NCI-H1105 (cell line): ENCODE measurements at regions not wholly inside any gene's neighbourhood (a gene's known extent, or its start where the extent isn't known, plus 50 kb on each side); places are given as distances from the start of the nearest gene placed in this dataset.
"Not testable (repeated sequence)": the region's sequence is repeated elsewhere in the genome, so short reads cannot be mapped to it uniquely, and the experiment has no call there.

Experiments
- DNase-seq: peaks from one replicate; lab custom pipeline; 2025; lab: John Stamatoyannopoulos, UW

DNA sequence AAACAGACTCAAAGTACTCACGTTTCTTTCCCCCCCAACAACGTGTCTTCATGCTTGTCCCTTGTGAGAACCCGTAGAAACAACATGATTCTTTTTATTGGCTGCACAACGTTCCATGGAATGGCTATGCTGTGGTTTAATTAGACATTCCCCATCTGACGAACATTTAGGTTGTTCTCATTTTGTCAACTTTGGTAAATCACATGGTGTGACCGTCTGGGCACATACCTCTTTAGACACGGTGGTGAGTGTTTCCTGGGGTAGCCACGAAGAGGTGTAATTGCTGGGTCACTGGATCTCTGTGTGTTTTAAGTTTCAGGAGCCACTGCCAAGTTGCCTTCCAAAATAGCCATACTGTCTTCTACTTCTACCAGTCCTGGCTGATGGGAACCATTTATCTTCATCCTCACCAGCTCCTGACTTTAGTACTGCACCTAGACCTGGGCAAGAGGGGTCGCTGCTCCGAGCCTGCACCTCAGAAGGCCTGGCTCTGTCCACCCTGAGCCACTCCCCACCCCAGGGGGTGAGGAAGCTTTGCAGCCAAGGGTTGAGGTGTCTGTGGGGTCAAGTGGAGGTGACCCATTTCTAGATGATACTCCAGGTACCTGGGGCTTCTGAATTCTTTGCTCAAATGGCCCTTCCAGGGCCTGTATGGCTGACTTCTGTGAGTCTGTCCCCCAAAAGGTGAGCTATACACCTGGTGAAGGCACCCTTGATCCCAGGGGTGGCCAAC is 84.7 kb downstream of the IRX5 start:
- no peak for DNase-seq

GRCh38 chr16:55016515-55016914 is 85.8 kb downstream of the IRX5 start:
- DNase-seq, result peak; percentile 33

GRCh38 chr16:55017321-55017720 is 86.7 kb downstream of the IRX5 start:
- DNase-seq, result no peak

DNA sequence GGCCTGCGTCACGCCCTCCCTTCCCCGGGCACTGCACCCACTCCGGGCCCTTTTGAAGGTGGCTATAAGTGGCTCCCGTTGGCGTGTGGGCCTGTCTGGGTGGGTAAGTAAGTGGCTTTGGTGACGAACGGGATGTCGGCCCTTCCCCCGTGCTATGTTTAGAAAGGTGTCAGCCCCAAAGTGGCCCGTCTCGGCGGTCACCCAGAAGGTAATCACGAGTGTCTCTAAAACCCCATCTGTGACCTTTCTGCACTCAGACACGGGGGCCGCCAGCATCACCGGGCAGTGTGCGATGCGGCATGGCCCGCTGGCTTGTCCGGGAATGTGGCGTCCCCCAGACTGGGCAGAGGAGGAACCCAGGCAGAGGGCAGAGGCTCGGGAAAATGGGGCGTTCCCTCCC is 88.2 kb downstream of the IRX5 start:
- DNase-seq, result no peak

GRCh38 chr16:55019419-55020131 is 88.9 kb downstream of the IRX5 start:
- no peak for DNase-seq

DNA sequence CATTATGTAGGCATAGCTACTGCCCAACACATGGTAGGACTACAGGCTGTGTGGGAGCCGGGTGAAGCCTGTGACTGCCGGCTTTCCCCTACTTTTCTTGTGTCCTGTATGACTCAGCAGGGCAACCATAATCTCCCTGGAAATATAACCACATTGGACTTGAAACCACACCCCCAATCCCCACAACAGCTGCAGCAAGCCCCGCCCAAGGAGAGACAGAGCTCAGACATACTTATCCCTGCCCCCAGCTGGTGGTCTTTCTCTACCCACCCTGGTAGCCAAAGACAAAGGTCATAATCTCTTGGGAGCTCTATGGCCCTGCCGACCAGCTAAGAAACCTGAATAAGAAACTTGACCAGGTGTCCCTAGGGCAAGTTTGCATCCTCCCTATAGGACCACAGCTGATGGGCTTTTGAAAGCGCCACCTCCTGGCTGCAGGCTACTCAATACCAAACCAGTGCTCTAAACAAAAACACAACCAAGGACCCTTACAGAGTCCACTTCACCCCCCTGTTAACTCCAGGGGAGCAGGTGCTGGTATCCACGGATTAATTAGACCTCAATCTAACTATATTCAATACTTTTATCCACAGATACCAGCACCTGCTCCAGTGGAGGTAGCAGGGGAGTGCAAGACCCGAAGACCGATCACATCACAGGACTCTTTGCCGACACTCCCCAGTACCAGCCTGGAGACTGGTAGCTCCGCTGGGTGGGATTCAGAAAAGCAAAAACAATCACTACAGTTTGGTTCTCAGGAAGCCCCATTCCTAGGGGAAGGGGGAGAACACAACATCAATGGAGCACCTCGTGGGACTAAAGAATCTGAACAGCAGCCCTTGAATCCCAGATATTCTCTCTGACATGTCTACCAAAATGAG is 91.2 kb downstream of the IRX5 start:
- no peak for DNase-seq

DNA sequence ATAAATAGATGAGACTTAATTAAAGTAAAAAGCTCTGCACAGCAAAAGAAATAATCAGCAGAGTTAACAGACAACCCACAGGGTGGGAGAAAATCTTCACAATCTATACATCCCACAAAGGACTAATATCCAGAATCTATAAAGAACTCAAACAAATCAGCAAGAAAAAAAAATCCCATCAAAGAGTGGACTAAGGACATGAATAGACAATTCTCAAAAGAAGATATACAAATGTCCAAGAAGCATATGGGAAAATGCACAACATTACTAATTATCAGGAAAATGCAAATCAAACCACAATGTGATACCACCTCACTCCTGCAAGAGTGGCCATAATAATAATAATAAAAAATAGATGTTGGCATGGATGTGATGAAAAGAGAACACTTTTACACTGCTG is 96.6 kb downstream of the IRX5 start:
- not testable (repeated sequence) for DNase-seq

DNA sequence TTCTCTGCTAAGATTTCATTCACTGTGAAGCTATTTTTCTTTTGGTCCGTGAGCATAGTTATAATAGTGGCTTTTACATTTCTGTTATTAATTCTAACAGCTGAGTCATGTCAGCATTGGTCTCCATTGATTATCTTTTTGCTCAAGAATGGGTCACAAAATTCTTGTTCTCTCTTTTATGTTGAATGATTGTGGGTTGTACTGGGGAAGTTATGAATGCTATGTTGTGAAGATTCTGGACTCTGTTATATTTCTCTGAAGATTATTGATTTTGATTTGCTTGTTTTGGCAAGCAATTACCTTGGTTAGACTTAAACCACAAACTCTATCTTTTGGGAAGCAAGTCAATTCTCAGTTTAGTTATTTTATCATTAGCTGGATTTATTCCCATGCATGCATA is 98.8 kb downstream of the IRX5 start:
- no peak for DNase-seq

GRCh38 chr16:55030944-55031343 is 100.3 kb downstream of the IRX5 start:
- no peak for DNase-seq

DNA sequence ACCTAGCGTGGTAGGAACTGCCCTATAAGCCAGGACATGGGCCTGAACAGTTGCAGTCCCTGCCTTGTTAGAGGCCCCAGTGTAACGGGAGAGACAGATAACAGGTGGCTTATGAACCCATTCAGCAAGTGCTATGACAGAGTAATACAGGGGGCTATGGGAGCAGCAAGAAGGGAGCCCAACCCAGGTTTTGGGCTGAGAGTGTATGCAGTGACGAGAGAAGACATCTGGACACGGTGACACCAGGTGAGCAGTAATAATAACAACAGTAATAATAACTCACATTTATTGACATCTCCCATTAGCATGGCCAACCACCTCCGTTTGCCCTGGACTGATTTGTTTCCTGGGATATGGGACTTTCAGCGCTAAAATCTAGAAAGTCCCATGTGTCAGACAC is 100.8 kb downstream of the IRX5 start:
- no peak for DNase-seq

GRCh38 chr16:55033225-55034156 is 102.8 kb downstream of the IRX5 start:
- peak; percentile 11 for DNase-seq

DNA sequence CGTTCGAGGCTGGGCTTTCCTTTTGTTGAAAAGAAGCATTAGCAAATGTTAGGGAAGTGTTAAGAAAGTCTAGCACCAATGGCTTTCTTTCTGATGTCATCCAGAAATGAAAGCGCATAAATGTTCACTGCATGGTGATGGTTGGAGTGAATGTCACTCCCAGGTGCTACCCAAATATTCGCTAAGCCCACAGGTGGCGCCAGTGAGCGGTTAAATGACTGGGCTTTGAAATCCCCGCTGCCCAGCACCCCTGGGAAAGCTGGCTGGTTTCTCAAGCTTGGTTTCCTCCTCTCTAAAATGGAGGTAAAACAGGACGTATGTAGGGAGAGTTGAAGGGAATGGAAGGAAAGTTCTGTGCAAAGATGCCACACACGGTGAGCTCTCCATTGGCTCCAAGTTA is 104.4 kb downstream of the IRX5 start:
- DNase-seq, result peak; percentile 46

DNA sequence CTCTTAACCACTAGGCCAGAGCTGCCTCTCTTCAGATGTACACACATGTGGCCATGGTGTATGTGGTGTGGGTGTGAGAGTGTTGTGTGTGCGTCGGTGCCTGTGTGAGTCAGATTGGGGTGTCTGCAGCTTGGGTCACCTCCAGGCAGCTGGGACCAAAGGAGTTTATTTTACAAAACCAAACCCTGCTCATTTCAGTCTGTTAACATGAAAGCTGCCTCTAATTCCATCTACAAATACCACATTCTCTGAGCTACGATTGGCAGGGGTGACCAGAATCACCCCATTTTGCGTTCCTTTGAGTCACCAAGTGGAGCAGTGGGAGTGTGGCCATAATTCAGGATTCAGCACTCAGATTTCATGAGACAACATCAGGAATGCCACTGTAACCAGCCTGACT is 105.3 kb downstream of the IRX5 start:
- no peak for DNase-seq

DNA sequence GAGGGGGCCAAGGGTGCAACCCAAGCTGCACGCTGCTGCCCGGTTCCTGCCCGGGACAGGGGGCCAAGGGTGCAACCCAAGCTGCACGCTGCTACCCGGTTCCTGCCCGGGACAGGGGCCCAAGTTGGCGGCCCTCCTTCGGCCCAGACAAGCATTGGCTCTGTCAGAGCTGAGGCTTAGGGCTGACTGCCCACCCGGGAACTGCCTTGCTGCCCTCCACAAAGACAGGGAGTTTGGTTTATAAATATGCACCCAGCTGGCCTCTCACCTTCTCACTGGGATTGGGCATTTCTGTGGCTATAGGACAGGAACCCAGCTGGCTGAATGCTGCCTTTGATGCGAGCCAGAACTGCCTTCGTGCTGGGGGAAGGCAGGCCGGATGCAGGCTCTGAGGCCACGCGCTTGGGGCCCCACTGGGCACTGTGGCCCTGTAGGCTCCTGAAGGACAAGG is 105.7 kb downstream of the IRX5 start:
- DNase-seq, result no peak

- no peak for DNase-seq
Measured at GRCh38 chr16:55037046-55037445, 106.4 kb downstream of the IRX5 start.

DNA sequence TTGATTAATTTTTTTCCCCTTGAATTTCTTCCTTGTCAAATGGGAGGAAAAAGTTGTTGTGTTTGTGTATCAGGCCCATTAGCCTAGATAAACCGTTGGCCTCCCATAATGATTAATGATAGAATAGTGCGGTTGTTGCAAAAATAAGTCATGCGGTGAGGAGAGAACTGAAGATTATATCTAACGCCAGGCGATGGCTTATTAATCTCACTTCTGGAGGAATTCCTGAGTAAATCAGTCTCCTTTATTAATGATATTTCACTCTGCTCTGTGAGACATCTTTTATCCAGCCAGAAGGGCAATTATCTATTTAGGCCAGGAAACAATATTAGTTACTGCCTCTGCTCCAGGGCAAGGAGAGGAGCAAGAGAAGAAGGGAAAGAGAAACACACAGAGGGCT is 107.3 kb downstream of the IRX5 start:
- DNase-seq, result no peak

DNA sequence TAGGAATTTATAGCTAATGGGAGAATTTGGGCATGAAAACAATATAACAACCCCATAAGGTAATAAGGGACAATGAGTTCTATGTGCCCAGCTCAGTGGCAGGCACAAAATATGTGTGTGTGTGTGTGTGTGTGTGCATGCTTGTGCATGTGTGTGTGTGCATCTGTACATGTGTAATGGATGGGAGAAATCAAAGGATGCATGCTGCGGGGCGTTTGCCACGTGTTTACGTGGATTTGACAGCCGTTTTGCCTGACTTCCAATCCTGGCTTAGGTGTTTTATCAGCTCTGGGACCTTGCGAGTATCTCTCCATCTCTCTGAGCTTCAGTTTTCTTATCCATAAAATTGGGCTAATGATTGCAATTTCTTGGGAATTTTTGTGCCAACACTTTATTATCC is 108.4 kb downstream of the IRX5 start:
- no peak for DNase-seq

- DNase-seq, result no peak
Measured at GRCh38 chr16:55039511-55039910, 108.8 kb downstream of the IRX5 start.

GRCh38 chr16:55039931-55040330 is 109.3 kb downstream of the IRX5 start:
- no peak for DNase-seq

DNA sequence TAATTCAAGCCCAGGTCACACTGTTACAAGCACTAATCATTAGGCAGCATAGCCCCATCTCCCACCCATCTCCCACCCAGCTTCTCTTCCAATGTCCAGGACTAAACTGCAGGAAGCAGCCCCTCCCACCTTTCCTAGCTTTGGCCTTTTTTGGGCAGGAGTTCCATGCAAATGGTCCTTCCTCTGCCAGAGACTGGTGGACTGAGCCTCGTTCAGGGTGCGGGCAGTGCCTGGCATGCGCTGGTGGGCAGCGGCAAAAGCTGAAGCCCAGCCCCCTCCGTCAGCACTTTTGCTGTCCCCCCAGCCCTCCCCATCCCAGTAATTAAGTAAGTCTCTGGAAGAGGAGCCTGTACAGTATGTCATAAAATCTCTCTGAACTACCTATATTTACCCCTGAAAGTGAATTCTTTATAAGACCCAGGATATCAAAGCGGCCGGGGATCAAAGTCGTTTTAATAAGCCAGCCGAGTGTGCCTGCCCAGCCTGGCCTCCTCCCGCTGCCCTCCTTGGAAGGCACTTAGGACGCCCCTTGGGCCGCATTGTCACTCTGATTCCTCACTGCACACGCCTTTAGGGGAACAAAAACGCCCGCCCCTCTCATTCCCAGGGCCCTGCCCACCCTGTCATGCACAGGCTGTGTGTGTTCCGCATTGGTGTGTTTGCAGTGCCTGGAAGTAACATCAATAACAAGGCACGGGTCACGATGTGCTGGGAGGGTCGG is 109.9 kb downstream of the IRX5 start:
- DNase-seq, result no peak
